ENCODE measurements at regions not wholly inside any gene's neighbourhood (a gene's known extent, or its start where the extent isn't known, plus 50 kb on each side); places are given as distances from the start of the nearest gene placed in this dataset.

DNA sequence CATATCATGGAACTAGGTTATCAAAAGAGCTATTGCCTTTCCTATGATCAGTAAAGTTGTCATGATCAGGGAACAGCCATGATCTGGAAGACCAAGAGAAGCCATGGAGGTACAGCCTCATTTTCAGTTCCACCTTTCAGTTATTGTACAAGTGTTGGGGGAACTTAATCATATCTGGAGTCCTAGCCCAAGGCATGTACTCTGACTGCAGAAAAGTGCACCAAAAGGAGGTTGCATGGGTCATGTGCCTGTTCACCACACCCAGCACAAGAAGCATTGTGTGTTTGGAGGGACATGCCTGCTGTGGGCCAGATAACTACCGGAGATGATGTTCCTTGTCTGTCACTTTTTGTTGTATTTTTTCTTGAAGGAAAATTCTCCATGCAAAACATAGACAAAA, 185.8 kb upstream of the MAN1A1 start:
- H3K4me1 Mint-ChIP-seq (ENCODE audit: low read depth, unreplicated experiment): no peaks in the 10 kb centered on the region
- intact Hi-C loops (cut with micrococcal nuclease; ENCODE audit: unreplicated experiment): no loop called here
- H3K36me3 Mint-ChIP-seq (ENCODE audit: insufficient read depth, unreplicated experiment): no peaks in the 10 kb centered on the region
- CTCF ChIA-PET: no interaction called here
- no peaks in the 10 kb centered on the region for H3K27me3 Mint-ChIP-seq (ENCODE audit: unreplicated experiment)
- TF ChIP-seq, protein P1, sequence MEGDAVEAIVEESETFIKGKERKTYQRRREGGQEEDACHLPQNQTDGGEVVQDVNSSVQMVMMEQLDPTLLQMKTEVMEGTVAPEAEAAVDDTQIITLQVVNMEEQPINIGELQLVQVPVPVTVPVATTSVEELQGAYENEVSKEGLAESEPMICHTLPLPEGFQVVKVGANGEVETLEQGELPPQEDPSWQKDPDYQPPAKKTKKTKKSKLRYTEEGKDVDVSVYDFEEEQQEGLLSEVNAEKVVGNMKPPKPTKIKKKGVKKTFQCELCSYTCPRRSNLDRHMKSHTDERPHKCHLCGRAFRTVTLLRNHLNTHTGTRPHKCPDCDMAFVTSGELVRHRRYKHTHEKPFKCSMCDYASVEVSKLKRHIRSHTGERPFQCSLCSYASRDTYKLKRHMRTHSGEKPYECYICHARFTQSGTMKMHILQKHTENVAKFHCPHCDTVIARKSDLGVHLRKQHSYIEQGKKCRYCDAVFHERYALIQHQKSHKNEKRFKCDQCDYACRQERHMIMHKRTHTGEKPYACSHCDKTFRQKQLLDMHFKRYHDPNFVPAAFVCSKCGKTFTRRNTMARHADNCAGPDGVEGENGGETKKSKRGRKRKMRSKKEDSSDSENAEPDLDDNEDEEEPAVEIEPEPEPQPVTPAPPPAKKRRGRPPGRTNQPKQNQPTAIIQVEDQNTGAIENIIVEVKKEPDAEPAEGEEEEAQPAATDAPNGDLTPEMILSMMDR (IDR thresholded peaks at IDR 0.05; ENCODE audit: unreplicated experiment): no peak
- peaks cover 3% of the 10 kb centered on the region for H3K9me3 Mint-ChIP-seq (ENCODE audit: low read depth, unreplicated experiment)
- no peak overlapping the region for H3K27ac Mint-ChIP-seq (ENCODE audit: unreplicated experiment)
- no TSS peak for BruUV-seq (replicated peaks)
- no peak overlapping the region for H3K4me3 Mint-ChIP-seq (ENCODE audit: low read depth, unreplicated experiment)
- no peak for DNase-seq

DNA sequence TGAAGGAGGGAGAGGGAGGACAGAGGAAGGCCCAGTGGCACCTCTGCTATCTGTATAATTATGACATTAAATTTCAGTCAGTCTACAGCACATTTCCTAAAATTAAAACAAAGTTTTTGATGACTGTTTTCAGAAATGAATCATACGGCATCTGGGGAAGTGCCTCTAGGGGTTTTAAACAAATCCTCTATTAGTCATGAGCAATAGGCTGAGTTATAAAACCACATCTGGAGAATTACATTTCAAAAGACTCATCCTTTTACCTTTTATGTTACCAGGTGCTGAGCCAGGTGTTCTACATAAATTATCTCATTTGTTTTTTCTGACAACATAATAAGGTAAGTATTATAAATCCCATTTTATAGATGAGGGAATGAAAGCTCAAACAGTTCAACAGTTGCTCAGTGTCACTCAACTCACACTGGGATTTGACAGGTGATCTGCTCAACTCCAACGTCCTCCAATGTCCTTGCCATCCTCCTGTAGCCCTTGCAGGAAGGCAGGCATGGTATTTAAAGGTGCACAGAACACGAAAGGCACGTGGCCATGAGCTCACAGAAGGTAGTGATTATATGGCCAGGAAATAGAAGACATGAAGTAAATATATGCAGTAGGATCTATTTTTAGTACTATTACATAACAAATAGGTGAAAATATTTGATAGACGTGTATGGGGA, 184.2 kb upstream of the MAN1A1 start:
- no peaks in the 10 kb centered on the region for H3K36me3 Mint-ChIP-seq (ENCODE audit: insufficient read depth, unreplicated experiment)
- no peaks in the 10 kb centered on the region for H3K4me1 Mint-ChIP-seq (ENCODE audit: low read depth, unreplicated experiment)
- no peak overlapping the region for H3K27ac Mint-ChIP-seq (ENCODE audit: unreplicated experiment)
- TF ChIP-seq, protein P1 (IDR thresholded peaks at IDR 0.05; ENCODE audit: unreplicated experiment): no peak
- intact Hi-C loops (cut with micrococcal nuclease; ENCODE audit: unreplicated experiment): no loop called here
- CTCF ChIA-PET: no interaction called here
- no peak overlapping the region for H3K4me3 Mint-ChIP-seq (ENCODE audit: low read depth, unreplicated experiment)
- H3K9me3 Mint-ChIP-seq (ENCODE audit: low read depth, unreplicated experiment): peaks cover 3% of the 10 kb centered on the region
- no TSS peak for BruUV-seq (replicated peaks)
- DNase-seq: no peak
- no peaks in the 10 kb centered on the region for H3K27me3 Mint-ChIP-seq (ENCODE audit: unreplicated experiment)

DNA sequence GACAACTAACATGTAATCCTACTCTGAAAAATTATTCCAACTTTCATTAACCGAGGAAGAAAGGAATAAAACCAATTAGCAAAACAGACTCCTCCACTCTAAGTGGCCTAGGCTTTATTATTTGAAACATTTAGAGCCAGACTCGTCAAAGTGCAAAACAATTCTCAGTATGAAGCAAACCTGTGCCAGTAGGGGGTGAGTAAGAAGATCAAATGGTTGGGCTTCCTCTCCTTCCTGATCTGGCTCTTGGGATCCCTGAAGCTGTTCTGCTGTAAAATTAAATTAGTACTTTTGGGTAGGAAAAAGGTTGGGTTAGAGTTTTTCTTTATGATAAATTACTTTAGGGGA, 177.6 kb upstream of the MAN1A1 start:
- CTCF ChIA-PET: no interaction called here
- Mint-ChIP-seq H3K27me3 (ENCODE audit: unreplicated experiment) (no peaks in the 10 kb centered on the region), H3K4me3 (ENCODE audit: low read depth, unreplicated experiment) (no peak overlapping the region), H3K4me1 (ENCODE audit: low read depth, unreplicated experiment) (no peaks in the 10 kb centered on the region), H3K27ac (ENCODE audit: unreplicated experiment) (no peak overlapping the region), H3K9me3 (ENCODE audit: low read depth, unreplicated experiment) (no peaks in the 10 kb centered on the region), H3K36me3 (ENCODE audit: insufficient read depth, unreplicated experiment) (no peaks in the 10 kb centered on the region)
- intact Hi-C loops (cut with micrococcal nuclease; ENCODE audit: unreplicated experiment): no loop called here
- no TSS peak for BruUV-seq (replicated peaks)
- TF ChIP-seq, protein P1 (IDR thresholded peaks at IDR 0.05; ENCODE audit: unreplicated experiment): no peak
- no peak for DNase-seq

DNA sequence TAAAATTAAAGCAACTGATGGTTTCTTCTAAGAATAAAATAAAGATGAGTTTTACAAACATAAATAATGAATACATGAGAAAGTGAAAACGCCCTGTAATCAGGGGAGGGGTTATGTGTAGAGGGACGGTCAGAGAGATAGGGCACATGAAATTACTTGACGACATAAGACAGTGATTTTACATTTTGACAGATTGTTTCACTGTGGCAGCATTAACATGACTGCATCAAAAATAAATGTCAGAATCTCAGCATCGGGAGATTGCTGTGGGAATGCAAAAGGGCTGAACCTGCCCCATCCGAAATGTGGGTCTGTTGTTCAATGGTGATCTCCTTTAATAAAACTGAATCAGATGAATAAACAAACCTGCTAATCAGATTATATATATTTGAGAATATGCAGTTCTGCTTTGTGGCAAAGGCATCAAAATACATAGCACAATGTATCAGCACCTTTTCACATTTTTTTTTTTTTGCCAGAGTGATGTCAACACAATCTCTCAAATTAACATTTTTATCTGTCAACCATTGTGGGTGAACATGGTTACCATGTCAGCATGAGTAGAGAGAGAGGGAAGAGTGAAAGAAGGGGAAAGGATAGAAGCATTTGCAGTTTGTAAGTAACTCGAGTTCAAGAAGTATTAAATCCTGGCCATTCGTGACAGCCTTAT, 177.1 kb upstream of the MAN1A1 start:
- H3K4me3 Mint-ChIP-seq (ENCODE audit: low read depth, unreplicated experiment): no peak overlapping the region
- no peak overlapping the region for H3K27ac Mint-ChIP-seq (ENCODE audit: unreplicated experiment)
- DNase-seq: no peak
- CTCF ChIA-PET: no interaction called here
- no peaks in the 10 kb centered on the region for H3K36me3 Mint-ChIP-seq (ENCODE audit: insufficient read depth, unreplicated experiment)
- intact Hi-C loops (cut with micrococcal nuclease; ENCODE audit: unreplicated experiment): no loop called here
- TF ChIP-seq, protein P1 (IDR thresholded peaks at IDR 0.05; ENCODE audit: unreplicated experiment): no peak
- H3K27me3 Mint-ChIP-seq (ENCODE audit: unreplicated experiment): no peaks in the 10 kb centered on the region
- no peaks in the 10 kb centered on the region for H3K4me1 Mint-ChIP-seq (ENCODE audit: low read depth, unreplicated experiment)
- no peaks in the 10 kb centered on the region for H3K9me3 Mint-ChIP-seq (ENCODE audit: low read depth, unreplicated experiment)
- BruUV-seq (replicated peaks): no TSS peak

All from Calu3 (cell line).